Testis (tissue), 2 donors: ENCODE measurements at regions not wholly inside any gene's neighbourhood (a gene's known extent, or its start where the extent isn't known, plus 50 kb on each side); places are given as distances from the start of the nearest gene placed in this dataset.

Experiments used
- CTCF ChIP-seq, 3 experiments: fragments of 450-650 bp in 2 of 3; fragments of 200-600 bp in 1 of 3; sonication (generic) in 1 of 3; IDR thresholded peaks; one replicate each; pipeline ENCODE4 v1.5.1; 2016 to 2019; ENCODE audit warnings: antibody characterized with exemption in 3 of 3, mild to moderate bottlenecking in 2 of 3, moderate library complexity in 1 of 3
- POLR2A ChIP-seq: fragments of 450-650 bp; IDR thresholded peaks from one replicate; pipeline ENCODE4 v1.6.1; 2017; ENCODE audit warnings: antibody characterized with exemption, mild to moderate bottlenecking, moderate library complexity

- TF ChIP-seq CTCF (IDR thresholded peaks at IDR 0.05) (no peak), POLR2A (no peak)
These were observed 730.5 kb downstream of the ZWINT start for GRCh38 chr10:55630491-55631056.
